ENCODE measurements at regions not wholly inside any gene's neighbourhood (a gene's known extent, or its start where the extent isn't known, plus 50 kb on each side); places are given as distances from the start of the nearest gene placed in this dataset.
A peak's percentile ranks its signal among the peaks of the same experiment; 100 is the strongest.

DNA sequence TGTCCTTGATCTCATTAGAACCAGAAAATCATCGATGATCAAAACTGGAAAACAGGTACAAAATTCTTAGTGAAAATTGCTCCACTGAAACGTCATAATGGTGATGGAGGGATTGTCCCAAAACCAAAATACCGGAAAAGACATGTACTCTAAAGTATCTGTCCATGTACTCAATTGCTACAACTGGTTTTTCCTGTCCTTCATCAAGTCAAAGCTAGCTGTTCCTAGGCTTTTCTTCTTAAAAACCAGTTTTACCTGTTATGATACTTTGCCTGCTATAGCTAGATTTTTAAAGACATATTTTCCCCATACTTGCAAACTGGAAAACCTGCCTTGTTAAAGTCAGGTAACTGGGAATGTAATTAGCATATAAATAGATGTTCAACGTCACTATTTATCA lies 50.5 kb upstream of the LRRC1 start:
- no peak for DNase-seq (ENCODE audit: low read depth in 2 of 3, low spot score in 1 of 3)

DNA sequence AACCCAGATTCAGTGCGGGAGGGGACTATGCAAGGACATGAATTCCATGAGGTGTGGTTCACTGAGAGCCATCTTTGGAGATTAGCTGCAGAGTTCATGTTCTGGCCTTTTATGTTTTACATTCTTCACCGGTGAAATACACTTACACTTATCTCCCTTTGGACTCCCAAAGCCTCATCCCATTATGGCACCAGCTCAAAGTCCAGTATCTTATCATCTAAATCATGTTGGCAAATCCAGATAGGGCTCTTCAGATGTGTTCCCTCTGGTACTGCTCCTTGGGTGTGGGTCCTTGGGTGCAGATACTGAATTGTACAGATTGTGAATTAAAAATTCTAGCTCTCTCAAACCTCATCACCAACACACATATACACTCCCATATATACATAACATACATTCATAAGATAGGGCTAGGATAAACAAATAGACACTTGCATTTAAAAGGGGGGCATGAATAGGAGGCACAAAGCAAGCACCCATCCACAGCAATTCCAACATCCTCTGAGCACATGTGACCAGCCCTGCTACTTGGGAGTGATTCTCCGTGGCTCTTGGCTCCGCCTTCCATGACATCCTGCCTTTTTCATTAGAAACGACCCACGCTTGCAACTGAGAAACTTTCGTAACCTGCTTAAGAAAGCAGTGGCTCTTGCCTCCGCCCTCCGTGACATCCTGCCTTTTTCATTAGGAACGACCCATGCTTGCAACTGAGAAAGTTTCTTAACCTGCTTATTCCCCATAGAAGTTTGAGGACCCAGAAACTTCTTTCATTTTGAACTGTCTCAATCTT lies 53.6 kb upstream of the LRRC1 start:
- DNase-seq (ENCODE audit: low read depth in 2 of 3, low spot score in 1 of 3), result peak in 2 of 3 donors; percentile 20 to 31

DNA sequence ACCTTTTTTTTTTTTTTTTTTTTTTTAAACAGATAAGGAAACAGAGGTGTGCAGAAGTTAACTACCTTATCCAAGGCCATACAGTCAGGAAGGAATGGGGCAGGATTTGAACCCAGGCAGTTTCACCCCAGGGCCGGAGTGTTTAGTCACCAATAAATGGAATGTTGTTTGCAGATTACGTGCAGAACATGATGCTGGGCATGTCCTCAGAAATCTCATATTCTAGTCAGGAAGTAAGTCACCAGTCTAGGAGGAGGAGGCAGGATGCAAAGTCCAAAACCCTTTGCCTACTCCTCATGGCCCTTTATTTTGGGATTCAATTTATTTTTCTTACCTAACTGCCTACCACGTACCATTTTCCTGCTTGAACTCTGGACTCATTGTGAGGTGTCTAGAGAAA lies 57.1 kb upstream of the LRRC1 start:
- no peak for DNase-seq (ENCODE audit: low read depth in 2 of 3, low spot score in 1 of 3)

DNA sequence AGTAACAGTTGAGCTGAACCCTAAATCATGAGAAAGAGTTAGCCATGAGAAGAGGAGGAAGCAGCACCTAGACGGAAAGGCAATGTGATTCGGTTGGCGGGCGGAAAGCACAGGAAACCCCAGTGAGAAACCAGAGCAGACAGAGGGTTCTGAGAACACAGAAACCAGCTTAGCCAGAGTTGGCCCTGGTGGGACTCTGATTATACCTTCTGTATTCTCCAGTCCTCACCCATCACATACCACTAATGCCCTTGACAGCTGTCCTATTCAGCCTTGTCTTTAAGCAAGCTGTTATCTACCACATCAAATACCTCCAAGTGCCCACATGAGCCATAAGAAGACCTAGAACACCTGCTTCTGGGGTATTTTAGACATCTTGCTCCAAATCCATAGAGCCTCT lies 58.9 kb upstream of the LRRC1 start:
- no peak for DNase-seq (ENCODE audit: low read depth in 2 of 3, low spot score in 1 of 3)

DNA sequence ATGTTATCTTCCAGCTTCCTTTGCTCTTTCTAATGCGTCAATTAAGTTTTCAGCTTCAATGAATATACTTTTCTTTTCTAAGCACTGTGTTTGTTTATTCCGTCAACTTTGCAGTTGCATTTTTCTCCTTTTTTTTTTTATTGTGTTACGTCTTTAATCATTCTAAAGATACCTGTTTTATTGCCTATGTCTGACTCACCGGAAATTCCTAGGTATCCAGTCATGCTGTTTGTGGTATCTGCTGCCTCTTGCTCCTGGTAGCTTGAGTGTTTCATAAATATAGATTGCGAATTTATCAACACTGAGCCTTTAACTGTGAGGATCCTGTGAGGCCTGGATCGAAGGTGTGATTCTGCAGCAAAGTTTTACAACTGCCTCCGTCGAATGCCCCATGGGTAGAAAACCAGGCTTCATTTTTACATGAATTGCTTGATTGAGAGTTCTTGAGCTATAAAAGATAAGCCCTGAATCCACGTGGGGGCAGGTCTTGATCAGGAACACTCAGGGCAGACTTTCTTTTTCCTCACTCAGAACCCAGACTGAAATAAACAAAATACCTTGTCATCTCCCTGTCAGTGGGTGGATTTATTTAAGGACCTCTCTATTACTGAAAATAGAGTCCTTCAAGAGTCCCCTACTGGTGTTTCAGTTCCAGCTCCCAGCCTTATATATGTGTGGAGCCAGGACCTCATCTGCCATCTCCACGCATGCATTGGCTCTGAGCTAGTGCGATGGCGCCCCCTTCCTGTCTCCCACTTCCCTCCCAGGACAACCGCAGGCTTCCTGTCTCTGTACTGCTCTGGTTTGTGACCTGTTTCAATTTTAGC lies 60.1 kb upstream of the LRRC1 start:
- DNase-seq (ENCODE audit: low read depth in 2 of 3, low spot score in 1 of 3), result no peak

DNA sequence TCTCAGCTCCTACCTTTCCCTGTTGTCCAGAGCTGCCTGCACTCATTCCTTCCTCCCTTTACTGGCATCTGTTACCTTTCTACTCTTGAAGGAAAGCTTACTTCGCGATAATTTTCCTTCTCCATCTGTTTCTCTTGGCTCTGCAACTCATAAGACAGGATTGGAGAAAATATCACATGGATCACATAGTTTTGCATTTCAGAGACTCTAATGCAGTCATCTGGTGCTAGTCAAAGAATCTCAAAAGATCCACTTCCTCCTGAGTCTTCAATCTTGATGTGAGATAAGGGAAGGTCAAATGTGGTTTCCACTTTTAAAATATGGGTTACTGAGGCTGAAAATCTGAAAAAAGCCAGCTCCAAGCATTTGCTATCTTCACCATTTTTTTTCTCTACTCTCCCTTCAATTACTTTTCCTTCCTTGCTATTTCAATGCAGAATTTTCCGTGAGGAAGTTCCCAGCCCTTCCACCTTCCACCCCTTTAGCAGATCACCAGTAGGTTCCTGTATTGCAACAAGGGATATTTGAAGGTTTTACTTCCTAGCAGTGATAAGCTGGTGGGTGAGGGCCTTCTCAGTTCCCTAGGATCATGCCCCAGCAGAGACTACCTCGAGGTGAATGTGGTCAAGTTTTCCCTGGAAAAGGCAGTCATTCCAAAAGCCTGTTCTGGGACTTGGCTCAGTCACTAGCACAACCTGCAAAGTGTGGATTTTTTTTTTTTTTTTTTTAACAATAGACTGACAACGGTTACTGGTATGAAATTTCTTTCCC lies 62.8 kb upstream of the LRRC1 start:
- DNase-seq (ENCODE audit: low read depth in 2 of 3, low spot score in 1 of 3), result no peak

DNA sequence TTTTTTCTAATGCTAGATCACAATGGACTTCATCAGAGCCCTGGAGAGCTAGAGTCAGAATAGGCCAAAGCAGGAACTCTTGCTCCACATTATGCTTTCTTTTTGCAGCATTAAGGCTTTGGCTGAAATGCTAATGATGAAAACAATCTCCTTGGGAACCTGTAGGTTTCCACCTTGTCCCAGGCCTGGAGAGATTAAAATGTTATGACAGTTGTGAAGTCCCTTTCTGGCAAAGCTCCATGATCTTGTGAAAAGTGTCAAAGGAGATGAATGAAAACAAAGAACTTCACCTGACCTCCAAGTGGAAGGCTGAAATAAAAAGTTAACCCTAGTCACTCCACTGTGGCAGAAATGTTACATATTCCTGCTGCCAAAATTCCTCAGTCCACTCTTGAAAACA lies 64.0 kb upstream of the LRRC1 start:
- no peak for DNase-seq (ENCODE audit: low read depth in 2 of 3, low spot score in 1 of 3)

DNA sequence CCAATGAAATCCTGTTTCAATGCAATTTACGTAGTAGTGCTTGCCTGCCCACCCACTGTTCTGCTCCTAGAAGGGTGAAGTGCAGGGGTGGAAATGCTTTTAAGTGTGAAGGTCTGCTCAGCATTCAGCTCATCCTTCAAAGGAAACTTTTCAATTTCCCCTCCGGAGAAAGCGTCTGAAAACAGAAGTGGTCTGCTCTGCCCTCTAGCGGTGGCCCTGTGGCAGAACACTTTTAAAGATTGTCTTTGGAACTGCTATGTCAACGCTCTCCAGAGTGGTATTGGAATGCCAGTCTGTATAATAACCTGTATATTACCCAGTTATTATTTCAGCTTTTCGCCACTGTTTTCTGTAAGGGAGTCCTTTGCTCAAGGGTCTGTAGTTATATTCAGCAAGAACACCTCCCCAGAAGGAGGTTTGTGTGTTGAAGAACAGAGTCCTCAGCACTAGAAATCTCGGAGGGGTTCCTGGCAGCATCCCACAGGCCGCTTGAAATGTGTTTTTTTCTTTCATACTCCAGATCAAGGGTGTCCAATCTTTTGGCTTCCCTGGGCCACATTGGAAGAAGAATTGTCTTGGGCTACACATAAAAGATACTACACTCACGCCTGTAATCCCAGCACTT lies 63.1 kb upstream of the KLHL31 start:
- peak in 2 of 3 donors; percentile 16 to 48 for DNase-seq (ENCODE audit: low read depth in 2 of 3, low spot score in 1 of 3)

DNA sequence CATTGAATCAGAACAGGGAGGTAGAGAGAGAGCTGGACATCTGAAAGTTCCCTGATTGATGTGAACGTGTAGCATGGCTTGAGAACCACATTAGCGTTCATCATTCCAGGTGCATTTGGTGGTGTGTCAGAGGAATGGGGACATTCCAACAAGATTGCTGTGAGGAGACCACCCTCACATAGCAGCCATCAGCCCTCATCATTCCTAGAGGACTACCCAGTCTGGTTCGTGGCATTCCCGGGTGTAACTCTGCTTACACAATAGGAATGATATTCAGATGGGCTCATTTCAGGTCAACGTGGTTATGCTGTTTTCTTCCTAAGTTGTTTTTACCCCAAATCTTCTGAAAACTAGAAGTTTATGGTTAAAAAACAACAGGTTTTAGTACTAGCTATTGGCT lies 62.2 kb upstream of the KLHL31 start:
- no peak for DNase-seq (ENCODE audit: low read depth in 2 of 3, low spot score in 1 of 3)

DNA sequence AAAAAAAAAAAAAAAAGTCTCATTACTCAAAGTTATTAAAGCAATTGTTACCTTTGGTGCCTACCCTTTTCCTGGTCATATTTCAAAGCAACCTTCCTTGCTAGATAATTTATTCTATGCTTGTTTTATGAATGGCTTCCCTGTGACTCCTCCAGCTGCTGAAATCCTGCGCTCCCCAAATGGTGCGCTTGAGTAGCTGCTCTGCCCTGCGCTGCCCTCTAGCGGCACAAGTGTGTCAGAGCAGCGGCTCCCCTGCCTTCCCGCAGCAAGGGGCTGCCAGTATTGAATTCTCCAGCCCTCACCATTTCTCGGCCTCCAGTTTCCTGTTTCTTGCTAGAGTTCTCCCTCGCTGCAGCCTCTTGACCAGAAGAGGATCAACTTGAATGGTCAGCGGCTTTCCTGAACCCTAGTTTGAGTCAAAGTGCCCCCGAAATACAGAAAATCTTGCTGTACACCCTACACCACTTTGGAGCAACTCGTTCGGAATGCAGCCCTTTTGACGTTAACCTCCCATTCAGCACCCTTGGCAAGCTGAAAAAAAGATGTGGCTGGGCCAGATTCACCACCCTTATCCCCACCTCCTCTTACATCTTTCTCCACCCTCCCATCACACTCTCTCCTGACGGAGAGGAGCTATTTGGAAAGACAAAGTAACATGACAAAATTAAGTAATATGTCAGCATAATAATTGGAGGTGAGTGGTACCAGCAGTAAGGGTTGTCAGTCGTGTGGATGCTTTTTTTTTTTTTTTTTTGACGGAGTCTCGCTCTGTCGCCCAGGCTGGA lies 60.4 kb upstream of the KLHL31 start:
- peak; percentile 49 to 73 (median 62) for DNase-seq (ENCODE audit: low read depth in 2 of 3, low spot score in 1 of 3)

DNA sequence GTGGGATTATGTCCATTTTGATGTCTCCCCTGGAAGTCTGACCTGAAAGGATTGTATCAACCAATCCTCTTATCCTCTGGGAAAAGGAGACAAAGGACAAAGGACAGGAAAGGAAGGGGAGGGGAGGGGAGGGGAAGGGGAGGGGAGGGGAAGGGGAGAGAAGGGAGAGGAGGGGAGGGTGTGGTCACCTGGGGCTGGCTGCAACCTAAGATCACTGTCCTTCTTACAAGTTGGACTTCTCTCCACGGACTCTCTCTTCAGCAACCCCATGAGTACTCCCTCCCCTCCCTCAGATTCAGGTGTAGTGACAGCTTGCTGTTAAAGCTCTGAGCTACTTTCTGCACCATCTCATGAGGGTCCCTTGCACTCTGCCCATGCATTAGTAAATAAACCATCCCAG lies 58.9 kb upstream of the KLHL31 start:
- no peak for DNase-seq (ENCODE audit: low read depth in 2 of 3, low spot score in 1 of 3)

DNA sequence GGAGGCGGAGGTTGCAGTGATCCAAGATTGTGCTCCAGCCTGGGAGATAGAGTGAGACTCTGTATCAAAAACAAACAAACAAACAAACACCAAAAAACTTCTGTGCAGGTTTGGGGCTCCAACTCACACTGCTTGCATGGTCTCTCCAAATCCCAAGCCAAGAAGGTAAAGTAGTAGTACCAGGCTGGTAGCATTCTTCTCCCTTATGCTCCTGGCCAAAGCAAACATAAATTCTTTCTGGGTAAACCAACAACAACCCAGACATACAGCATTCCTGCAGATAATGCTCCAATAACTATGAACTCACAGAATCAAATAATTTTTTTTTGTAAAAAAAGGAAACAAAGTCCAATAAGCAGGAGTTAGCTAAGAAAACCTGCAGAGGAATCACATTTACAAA lies 57.8 kb upstream of the KLHL31 start:
- no peak for DNase-seq (ENCODE audit: low read depth in 2 of 3, low spot score in 1 of 3)

DNA sequence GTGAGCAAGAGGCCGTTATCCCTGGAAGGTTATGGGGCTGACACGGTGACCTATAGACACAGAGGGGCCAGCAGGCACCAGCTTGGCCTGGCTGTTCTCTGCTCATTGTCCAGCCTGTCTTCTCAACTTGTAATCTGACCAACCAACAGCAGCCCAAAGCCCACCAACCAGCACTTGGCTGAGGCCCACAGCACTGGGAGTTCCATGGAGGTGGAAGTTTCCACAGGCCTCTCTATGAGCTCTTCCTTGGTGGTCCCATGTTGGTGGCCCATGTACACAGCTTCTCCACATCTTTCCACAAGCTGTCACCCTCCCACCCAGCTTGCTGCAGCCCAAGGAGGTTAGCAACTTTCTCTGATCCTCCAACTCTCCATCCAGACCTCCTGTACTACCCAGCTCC lies 56.2 kb upstream of the KLHL31 start:
- DNase-seq (ENCODE audit: low read depth in 2 of 3, low spot score in 1 of 3), result no peak

DNA sequence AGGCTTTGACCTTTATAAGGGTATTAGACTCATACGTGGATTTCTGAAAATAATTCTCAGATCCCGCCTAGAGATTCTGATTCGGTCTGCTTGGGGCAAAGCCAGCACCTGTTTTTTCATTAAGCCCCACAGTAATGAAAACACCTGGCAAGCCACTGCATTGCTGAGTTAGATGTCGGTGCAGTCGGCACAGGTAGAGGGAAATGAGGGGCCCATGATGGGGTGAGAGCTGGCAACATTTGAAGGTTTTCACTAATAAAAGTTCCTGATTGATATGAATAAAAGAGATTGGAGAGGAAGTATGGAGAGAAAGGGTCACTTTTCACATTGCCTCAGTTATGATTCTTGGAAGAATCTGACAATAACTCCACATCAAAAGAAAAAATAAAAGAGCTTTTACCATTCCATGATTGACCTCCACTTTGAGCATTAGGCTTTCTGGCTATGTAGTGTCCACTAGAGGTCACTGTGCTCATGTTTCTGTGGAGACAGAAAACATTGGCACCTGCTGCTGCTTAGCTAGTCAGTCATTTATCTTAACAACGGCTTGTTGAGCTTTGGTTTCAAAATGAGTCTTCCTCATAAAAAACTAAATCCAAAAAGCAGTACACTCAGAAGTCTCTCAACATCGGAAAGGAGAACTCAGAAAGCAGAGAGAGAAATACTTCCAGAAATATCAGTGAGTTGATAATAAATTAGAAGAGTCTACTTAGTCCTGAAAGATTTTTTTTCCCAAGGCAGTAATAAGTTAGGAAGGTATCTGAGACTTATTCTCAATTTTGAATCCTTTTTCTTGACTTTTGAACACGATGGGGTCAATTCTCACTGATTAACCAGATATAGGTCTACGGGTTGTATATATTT lies 53.3 kb upstream of the KLHL31 start:
- DNase-seq (ENCODE audit: low read depth in 2 of 3, low spot score in 1 of 3), result peak in 2 of 3 donors; percentile 6 to 30

DNA sequence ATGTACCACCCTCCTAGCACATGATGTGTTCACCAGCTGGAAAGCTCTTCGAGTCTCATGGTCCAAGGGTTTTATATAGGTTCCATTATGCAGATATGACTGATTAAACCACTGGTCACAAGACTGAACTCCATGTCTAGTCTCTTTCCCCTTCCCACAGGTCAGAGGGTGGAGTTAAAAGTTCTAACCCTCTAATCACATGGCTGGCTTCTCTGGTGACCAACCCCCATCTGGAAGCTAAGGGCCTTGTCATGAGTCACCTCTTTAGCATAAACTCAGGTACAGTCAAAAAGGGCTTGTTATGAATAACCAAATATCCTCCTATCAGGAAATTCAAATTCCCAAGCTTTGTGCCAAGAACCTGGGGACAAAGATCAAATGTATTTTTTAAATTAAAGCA lies 52.0 kb upstream of the KLHL31 start:
- no peak for DNase-seq (ENCODE audit: low read depth in 2 of 3, low spot score in 1 of 3)

DNA sequence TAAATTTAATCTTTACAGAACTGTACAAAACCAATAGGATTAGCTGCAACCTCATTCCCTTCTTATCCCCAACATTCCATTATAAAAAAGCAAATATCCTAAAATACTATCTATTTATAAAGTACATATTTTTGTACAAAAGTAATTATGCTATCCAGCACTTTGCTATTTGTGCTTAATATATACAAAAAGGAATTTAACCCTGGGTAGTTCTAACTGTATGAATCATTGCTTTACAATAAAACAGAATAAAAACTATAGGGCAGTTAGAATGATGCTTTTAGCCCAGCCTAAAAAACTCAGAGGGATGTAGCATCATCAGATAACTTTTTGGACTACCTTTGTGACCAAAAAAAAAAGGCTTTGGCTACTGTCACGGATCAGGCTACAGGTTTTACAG lies 49.9 kb upstream of the KLHL31 start:
- DNase-seq (ENCODE audit: low read depth in 2 of 3, low spot score in 1 of 3), result no peak

All from stimulated activated CD4-positive, alpha-beta T cell treated with anti-CD3 and anti-CD28 coated beads, Interleukin-12 subunit alpha, Interleukin-12 subunit beta, amount 100 ng/mL, for 48 hours (primary cell).